ENCODE measurements at regions not wholly inside any gene's neighbourhood (a gene's known extent, or its start where the extent isn't known, plus 50 kb on each side); places are given as distances from the start of the nearest gene placed in this dataset.

DNA sequence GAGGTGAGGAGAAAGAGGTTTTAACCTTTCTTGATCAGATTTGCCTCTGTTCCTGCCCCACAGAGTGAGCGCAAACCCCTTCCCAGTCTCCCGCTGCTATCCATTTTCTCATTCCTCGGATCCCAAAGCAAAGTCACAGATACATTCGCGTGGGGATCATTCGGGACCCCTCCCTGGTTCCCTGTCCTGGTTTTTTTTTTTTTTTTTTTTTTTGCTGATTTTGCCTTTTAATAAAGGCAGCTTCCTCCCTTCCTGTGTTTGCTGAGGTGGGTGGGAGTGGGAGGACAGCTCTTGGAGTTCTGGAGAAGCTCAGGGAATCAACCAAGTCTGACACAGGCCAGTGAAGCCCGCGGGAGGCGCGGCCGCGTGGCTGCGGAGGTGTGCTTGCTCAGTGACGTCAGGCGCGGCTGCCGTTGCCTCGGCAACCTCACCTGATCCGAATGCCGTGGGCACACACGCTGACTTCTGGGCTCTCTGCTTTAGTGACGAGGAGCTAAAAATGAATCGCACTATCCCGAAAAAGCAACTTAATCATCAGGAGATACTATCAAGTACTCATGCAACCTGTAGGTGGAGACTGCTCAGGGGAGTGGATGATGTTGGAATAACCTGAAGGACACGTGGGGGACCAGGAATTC, 106.4 kb downstream of the TBX19 start:
- TF ChIP-seq SP1 (IDR thresholded peaks at IDR 0.05; ENCODE audit: low read depth, low read length) = no peak
- no peak for TF ChIP-seq POLR2A (IDR thresholded peaks at IDR 0.05; ENCODE audit: control extremely low read depth in 1 of 2, low read depth in 2 of 2, low read length in 2 of 2)

All from H1 (cell line).